Neural cell (in vitro differentiated cells): ENCODE measurements at regions not wholly inside any gene's neighbourhood (a gene's known extent, or its start where the extent isn't known, plus 50 kb on each side); places are given as distances from the start of the nearest gene placed in this dataset.

Experiments
- EP300 ChIP-seq: fragments of 450-650 bp; conservative IDR thresholded peaks from 2 replicates; pipeline ENCODE4 v1.6.1; 2014; ENCODE audit warnings: antibody characterized with exemption, mild to moderate bottlenecking, moderate library complexity; ENCODE audit not compliant: poor library complexity, severe bottlenecking
- EZH2 ChIP-seq: fragments of 200-600, 300-800 bp; shearing (Covaris generic), sonication (generic); IDR thresholded peaks from 2 replicates; pipeline ENCODE4 v1.6.1; 2014; ENCODE audit warnings: antibody characterized with exemption, low read length, borderline replicate concordance, mild to moderate bottlenecking; ENCODE audit not compliant: insufficient read depth, poor library complexity, severe bottlenecking
- MXI1 ChIP-seq: fragments of 450-650 bp; conservative IDR thresholded peaks from 2 replicates; pipeline ENCODE4 v1.6.1; 2014; ENCODE audit warnings: antibody characterized with exemption, mild to moderate bottlenecking; ENCODE audit not compliant: poor library complexity, severe bottlenecking
- POLR2AphosphoS5 ChIP-seq: IDR thresholded peaks from 2 replicates; pipeline ENCODE4 v1.6.1; 2012
- SMC3 ChIP-seq: fragments of 450-650 bp; conservative IDR thresholded peaks from 2 replicates; pipeline ENCODE4 v1.6.1; 2014; ENCODE audit warnings: antibody characterized with exemption, mild to moderate bottlenecking, moderate library complexity; ENCODE audit not compliant: poor library complexity
- TAF1 ChIP-seq: IDR thresholded peaks from 2 replicates; pipeline ENCODE4 v1.6.1; 2012; ENCODE audit warnings: low read depth
- TF ChIP-seq, protein P1 (sequence below): fragments of 450-650 bp; IDR thresholded peaks from 2 replicates; pipeline ENCODE4 v1.5.1; 2014; ENCODE audit warnings: antibody characterized with exemption, mild to moderate bottlenecking, moderate library complexity; ENCODE audit not compliant: poor library complexity, severe bottlenecking

DNA sequence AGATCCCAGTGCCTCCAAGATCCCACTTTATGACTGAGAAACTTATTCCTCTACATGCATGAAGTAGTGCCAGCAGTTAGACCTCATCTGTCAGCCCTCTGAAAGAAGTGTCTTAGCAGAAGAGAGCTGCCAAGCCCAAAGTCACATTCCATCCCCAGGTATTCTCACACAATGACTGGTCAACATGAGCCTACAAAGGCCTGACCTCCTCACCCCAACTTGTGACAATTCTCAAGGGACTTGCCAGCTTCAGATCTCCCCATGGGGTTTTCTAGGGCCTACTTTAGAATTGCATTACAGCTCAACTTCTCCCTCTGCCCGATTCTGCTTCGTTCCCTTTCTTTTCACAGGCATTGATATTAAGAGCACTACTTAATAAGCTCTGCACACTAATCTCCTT is 393.8 kb upstream of the SLC30A5 start:
- TF ChIP-seq, protein P1, sequence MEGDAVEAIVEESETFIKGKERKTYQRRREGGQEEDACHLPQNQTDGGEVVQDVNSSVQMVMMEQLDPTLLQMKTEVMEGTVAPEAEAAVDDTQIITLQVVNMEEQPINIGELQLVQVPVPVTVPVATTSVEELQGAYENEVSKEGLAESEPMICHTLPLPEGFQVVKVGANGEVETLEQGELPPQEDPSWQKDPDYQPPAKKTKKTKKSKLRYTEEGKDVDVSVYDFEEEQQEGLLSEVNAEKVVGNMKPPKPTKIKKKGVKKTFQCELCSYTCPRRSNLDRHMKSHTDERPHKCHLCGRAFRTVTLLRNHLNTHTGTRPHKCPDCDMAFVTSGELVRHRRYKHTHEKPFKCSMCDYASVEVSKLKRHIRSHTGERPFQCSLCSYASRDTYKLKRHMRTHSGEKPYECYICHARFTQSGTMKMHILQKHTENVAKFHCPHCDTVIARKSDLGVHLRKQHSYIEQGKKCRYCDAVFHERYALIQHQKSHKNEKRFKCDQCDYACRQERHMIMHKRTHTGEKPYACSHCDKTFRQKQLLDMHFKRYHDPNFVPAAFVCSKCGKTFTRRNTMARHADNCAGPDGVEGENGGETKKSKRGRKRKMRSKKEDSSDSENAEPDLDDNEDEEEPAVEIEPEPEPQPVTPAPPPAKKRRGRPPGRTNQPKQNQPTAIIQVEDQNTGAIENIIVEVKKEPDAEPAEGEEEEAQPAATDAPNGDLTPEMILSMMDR, result no peak
- TF ChIP-seq SMC3 (no peak), EP300 (no peak), POLR2AphosphoS5 (no peak), MXI1 (no peak), EZH2 (no peak), TAF1 (no peak)
